Stimulated activated CD4-positive, alpha-beta T cell treated with anti-CD3 and anti-CD28 coated beads, Interleukin-2, amount 100 ng/mL, for 4 hours (primary cell): ENCODE measurements at regions not wholly inside any gene's neighbourhood (a gene's known extent, or its start where the extent isn't known, plus 50 kb on each side); places are given as distances from the start of the nearest gene placed in this dataset.

Source experiments
- DNase-seq: peaks from one replicate; pipeline ENCODE4 v3.0.0-alpha.2; 2020; ENCODE audit warnings: low read depth

DNA sequence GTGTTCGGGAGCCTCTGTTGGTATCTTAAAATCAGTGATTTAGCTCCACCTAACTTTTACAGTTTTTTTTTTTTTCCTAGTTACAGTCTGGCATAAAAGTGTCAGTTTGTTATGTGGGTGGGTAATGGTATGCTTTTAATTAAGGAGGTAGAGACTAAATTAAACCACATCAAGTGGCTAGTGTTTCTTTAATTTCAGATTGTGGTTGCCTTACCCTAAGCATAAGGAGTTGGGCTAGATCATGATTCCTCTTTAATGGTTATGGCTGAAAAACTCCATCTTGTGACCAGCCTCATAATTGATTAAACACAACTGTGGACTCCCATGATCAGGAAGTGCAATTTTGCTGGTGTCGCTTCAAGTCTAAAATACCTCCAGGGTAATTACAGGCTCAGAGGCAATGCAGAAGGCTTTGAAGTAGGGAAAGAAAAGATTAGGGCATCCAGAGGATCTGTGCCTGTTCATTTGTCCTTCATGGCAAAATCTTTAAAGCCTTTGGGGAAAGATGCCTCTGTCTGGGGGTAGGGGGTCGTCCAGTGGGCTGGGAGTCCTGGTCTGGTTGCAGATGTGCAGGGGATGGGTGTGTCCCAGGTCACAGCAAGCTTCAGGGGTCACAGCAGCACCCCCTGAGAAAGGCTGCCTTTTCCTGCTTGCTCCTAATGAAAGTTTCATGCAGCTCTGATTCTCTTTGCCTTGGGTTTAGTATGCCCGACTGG, 579.2 kb downstream of the BCL11A start:
- DNase-seq: no peak

DNA sequence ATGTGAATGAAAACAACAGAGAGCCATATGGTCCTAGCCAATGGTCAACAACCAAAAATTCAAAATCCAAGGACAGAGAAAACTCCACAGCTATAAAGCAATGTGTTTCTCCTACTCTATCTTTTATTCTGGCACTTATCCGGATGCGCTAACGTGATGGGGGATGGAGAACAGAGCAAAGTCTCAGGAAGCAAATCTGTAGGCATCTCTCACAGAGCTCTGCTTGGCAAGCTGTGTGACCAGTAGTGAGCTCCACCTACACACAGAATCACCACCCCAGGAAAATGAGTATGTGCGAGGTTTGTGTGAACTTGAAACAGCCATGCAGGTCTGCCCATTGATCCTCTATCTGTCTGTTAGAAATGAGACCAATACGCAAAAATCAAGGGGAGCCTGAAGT, 584.3 kb downstream of the BCL11A start:
- DNase-seq: no peak

DNA sequence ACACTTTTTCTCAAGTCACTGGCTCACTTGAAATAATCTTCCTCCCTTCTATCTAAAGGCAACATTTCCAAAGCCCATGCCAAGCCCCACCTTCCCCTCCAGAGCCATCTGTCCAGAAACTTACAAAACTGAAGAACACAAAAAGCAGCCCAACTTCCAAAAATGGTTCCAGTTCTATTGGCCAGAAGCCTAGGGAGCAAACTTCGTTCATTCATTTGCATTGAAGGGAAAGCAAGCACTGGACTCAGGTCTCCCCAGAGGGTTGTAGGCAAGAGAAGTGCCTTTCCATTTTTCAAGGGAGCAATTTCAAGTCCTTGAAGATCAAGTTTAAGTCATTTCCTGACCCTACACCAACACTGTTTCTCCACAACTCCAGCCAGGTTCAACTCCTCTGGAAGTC, 585.0 kb downstream of the BCL11A start:
- no peak for DNase-seq

DNA sequence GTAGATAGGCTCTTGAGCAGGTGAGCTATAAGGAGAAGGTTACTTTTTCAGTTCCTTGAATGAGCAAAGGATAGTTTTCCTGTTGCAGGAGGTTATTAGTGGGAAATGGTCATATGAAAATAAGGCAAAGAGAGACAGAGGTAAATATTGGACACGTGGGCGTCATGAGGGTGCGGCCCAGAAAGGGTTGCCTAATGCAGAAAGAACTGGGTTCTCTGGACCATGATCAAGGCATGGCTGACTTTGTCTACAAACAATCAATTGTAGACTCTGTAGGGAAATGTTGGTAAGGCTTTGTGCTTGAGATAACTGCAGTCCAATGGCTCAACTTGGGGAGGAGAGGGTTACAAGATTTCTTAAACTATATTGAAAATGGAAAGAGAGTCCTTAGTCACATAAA, 585.8 kb downstream of the BCL11A start:
- no peak for DNase-seq

DNA sequence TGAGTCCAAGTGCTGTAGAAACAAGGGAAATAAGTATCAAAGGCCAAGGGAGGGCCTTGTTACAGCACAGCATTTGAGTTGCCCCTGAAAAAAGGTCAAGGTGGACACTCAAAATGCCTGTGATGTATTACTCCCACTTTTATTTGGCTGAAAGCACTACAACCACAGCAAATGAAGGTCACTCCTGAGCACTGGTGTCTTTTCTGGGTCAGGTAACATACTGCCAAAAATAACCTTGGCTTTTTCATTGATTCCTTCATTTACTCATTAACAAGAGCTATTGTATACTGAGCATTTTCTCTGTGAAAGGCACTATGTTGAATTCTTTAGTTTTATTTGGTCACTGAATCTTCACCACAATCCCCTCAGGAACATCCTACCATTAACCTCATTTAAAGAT, 590.3 kb downstream of the BCL11A start:
- no peak for DNase-seq

DNA sequence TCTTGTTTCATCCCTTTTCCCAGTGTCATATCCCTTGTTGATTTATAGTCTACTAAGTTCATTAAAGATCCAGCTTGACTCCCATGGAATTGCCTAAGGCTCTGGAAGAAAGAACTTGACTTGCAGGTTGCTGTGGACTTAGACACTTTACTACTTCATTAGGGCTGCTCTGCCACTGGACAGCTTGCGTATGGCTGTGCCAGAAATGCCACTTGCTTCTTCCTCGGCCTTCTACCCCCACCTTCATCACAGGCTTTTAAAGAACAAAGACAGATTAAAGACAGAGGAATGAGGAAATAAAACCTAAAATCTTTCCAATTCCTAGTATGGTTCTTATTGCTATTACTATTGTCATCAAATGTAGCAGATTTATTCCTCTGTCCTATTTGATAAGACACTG, 591.7 kb downstream of the BCL11A start:
- no peak for DNase-seq

DNA sequence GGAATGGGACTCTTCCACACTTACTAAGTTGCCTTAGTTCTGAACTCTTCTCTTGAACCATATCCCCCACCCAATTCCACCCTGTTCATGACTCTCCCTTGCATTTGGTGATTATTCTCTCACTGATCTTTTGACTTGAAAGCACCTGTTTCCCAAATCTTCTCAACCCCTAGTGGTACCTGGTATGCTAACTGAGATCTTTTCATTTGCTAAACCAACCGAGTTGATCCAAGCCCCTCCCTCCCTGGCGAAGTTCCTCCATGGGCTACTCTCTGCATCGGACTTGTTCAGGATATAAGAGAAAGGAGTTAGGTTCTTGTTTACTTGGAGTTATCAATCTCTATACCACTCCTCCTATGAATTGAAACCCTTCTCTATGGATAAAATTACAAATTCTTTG, 593.5 kb downstream of the BCL11A start:
- no peak for DNase-seq

DNA sequence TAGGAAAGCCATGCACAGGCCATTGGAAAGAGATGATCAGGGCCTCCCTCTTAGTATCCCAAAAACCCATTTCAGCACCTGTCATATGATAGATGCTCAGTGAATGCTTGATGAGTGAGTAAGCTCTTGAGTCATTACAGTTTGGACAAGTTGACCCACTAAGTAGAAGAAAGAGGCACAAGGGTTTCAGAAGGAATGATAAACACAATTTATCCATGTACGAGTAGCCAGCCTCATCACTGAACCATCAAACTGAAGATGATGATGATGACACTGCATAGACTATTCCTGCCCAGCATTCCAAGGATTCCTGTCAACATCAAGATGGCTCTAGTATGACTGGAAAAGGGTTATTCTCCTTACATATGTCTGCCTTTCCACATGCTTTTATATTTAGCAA, 596.0 kb downstream of the BCL11A start:
- no peak for DNase-seq

DNA sequence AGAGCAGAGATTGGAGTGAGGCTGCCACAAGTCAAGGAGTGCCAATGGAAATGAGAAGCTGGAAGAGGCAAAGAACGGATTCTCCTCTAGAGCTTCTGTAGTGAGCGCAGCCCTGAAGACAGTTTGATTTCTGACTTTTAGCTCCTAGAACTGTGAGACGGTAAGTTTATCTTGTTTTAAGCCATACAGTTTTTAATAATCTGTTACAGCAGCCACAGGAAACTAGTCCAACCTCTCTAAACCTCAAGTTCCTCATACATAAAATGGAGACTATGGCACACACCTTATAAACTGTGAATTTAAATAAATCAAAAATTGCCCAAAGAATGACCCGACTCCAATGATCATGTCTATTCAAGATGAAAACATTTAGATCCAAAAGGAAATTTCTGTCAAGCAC, 596.5 kb downstream of the BCL11A start:
- DNase-seq: no peak

DNA sequence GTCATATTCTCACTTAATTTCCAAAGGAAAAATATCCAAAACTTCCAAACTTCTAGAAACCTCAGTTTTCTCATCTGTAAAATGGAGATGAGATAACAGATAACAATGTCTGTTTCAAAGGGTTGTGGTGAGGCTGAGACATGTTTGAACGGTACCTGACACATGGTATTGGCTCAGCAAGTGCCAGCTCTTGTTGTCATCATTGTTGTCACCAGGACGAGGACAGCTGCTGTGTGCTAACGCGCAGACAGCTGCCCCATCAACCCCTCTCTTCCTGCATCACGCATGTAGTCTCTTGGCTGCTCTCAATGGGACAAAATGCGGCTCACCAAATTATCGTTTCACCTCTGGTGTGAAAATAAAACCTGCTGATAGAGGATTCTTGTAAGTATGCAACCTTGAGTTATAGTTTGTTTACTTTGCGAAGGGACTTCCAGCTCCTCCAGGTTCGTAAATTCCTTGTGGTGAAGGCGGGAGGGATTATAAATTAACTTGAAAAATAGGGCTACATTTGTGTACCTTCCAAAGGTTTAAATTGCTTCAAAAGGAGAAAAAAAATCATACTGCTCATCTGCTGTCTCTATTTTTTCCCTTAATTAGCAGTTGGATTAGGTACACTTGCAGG, 605.4 kb downstream of the BCL11A start:
- DNase-seq: no peak

DNA sequence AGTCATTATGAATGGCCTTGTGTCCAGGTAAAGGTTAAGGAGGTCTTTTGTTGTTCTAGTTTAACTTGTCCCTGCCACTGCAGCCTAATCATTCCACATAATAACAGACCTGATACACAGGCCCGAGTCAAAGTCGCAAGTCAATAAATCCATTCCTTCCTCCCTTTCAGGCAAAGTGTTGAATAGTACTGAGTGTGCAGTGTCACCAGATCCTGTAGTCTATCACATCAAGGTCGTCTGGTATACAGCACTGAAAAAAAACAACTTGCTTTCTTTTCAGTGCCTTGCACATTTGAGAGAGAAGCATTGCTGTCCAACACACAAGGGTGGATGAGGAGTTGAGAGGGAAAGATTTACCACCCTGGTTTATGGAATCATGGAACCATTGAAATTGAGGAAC, 606.2 kb downstream of the BCL11A start:
- DNase-seq: no peak

DNA sequence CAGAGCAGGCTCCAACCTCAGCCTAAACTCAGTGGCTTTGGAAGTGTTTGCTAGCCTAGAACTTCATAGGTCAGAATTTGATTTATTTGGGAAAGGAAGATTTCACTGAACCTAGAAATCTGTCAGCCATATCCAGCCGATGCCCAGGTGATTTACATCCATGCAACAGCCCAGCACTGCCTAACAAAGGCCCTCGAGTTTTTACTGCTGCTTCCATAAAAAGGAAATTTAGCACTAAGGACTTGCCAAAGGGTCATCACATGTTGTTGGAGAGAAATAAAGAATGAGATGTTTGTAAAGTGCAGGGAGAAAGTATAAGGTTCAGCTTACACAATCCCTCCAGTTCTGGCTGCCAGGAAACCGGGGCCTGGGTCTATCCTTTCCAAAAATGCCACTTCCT, 614.2 kb downstream of the BCL11A start:
- DNase-seq: no peak

DNA sequence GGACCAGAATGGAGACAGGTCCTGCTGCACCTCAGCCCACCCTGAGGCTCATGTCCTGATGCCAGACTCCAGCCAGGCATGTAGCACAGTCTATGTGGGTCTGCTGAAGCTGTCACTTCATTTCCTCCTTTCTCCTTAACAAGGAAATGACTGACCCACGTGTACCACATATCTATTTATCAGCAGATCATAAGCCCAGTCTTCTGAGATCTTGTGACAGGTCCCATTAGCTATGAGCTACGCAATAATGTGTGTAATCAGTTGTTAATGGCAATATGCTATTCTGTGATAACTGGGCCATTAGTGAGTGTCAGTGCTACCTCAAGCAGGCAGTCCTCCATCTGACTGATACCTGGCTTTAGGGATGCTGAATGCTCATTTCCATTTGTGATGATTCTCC, 615.3 kb downstream of the BCL11A start:
- DNase-seq: no peak

DNA sequence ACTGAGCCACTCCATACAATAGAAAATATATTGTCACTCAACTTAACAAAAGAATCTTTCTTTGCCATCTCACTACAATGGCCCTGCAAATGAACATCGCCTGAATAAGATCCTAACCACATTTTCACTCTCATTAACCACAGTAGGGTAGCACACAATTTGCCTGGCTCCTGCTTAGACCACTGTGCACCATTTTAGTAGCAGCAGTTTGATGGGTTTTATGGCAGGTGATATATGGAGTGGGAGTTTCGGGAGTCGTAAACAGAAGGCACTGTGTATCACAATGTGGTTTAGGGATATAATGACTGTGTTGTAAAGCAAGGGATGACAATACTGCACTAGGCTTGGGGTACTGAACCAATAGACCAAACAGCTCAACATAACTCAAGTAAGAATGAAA, 617.4 kb downstream of the BCL11A start:
- no peak for DNase-seq

DNA sequence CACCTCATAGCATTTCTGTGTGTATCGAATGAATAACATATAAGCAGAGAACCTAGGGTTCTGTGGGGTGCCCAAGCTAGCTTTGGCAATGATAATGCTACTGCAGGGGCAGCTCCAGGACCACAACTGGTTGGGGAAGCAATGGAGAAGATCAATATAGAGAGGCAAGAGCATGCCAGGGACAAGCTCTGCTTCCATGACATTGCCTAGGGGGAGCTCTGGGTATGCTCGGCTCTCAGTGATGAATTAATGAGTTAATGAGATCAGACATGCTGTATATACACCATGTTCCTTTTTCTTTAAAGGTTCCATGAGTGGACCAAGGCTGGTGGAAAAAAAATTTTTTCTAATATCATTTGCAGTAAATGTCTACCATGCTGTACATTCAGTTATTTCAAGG, 618.4 kb downstream of the BCL11A start:
- no peak for DNase-seq

DNA sequence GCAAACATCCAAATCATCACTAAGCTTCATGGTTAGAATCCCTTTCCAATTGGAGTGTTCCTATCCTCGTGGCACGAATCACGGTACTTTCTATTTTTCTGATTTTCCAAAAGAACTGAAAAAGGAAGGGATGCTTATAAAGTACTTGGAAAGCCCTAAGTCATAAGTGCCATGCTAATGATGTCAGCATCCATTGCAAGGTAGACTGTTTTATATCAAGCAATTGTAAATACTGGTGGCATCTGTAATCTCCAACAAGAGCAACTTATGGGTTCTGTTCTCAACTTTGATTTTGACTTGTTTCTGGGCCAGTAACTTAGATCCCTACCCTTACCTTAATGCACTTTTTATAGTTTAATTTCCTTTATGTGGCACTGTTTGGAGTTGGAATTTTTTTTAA, 619.5 kb downstream of the BCL11A start:
- no peak for DNase-seq

DNA sequence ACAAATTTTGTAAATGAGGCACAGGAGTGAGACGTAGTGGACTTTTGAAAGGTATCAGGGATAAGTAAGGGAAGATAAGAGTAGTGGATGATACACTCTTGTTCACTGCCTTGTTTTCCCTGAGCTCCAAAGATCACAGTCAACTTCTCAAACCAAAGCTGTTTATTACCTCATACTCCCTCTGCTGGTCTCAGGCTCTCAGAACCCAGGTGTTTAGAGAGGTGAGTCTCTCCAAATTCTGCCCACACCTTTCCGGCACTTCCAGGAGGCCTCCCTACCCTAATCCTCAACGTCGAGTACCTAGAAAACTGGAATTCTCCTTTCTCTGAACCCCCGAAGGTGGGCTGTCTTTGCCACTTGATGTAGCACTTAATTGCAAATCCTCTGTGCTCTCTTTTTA, 621.1 kb downstream of the BCL11A start:
- no peak for DNase-seq

DNA sequence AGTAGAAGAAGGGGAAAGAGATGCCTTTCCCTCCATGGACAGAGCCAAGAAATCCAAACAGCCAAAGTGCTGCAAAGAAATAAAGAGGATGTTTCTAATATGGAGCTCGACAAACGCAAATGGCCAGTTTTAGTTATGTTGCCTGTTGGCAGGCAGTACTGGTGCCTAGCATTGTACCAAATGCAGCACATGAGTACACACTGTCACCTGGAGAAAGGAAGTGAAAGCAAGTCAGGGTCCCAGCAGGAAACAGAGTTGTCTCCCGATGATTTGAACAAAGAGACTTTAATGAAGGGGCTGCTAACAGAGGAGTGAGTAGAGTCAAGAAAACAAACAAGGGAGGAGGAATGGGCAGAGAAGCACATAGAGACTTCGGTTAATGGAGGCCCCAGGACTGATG, 623.0 kb downstream of the BCL11A start:
- no peak for DNase-seq

DNA sequence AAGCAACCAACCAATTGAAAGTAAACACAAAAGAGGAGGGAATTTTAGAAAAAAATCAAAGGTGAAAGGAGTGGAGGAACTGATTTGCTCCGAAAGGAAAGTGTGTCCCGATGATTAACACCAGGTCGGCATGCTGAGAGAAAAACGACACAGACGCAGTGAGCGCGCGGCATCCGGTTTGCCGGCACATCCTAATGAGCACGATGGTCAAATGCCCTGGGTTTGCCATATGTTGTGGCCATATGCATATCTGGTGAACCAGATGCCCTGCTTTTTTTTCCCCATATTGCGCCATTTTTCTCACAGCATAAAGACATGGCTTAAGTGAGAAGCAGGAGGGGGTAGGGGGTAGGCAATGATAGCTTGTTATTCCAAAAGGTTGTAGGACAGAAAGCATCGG, 626.7 kb downstream of the BCL11A start:
- DNase-seq: no peak

DNA sequence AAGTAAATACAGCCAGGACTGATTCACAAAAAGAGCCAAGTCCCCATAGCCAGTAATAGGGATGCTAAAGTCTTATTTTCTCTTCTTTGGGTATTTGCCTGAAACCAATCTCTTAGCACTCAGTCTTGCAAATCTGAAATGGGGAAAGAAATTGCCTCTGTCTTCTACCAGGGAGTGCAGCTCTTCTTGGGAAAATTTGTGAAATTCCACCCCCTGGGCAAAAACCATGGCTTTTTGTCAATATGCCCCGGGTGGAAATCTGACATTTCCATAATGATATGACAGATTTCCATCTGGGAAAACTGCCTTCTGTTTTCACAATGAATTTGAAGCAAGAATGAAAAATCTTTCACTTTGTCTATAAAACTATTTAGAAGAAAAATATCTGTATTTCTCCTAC, 628.1 kb downstream of the BCL11A start:
- DNase-seq: no peak

DNA sequence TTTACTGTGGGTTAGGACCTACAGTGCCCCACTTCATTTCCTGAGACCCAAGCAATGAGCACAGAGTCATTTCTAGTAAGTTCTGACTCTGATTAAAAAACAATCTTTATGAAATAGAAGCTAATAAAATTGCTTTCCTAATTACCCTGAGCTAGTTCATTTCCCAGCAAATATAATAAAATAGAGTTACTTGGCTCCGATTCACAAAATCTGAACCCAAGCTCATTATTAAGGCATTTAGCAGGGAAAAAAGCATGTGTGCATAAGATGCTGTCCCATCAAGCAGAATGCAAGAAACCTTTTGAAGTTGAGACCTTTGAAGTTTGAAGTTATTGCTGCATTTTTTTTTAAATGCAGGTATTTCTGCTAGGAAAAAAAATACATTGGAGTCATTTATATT, 629.1 kb downstream of the BCL11A start:
- no peak for DNase-seq

DNA sequence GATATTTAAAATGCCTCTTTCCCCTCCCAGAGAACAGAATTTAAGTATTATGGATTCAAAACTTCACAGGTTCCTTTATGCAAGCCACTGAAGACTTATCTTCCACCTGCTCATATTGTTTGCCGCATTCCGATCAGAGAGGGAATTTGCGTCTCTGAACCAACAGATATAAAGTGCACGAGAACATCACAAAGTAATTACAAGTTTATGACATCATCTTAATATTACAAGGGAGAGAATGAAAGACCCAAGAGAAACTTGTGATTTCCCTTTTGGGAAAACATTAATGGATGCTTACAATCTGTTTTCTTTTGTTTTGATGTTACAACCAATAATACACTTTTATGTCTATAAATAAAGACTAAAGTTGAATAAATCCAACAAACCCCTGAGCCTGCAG, 631.0 kb downstream of the BCL11A start:
- no peak for DNase-seq

DNA sequence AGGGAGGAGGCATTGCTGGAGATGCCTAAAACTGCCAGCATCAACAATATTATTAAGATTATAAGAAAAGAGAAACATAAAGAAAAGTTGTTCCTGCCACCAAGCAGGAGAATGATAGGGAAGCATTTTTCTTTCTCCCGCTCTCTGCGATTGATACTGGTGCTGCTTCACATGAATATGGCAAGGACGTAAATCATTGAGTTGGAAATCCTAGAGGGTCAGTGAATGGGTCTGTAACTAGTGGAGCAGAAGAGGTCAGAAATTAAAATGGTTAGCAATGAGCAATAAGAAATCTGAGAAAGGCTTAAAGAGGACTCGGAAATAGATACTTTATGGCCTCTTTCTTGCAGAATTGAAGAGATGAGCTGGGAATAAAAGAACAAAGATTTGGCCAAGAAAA, 631.7 kb downstream of the BCL11A start:
- DNase-seq: no peak

DNA sequence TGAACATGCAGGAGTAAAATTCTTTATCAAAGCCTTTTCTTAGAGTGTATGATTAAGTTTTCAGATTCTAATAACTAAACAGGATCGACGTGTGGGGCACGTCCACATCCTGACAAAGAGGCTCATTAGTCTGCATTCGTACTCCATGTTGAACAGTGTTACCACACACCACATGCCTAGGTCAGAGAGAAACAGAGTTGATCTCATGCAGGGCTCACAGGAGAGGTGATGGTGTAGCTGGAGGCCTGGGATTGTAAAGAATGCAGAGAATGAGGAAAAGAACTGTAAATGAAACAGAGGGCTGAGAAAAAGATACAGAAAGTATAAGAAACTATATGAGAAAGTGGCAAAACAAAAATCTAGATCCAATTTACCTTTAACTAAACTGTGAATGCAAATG, 632.5 kb downstream of the BCL11A start:
- DNase-seq: no peak
